ENCODE measurements at regions not wholly inside any gene's neighbourhood (a gene's known extent, or its start where the extent isn't known, plus 50 kb on each side); places are given as distances from the start of the nearest gene placed in this dataset.
"Not testable (repeated sequence)": the region's sequence is repeated elsewhere in the genome, so short reads cannot be mapped to it uniquely, and the experiment has no call there.

GRCh38 chr1:195847957-195848875, 760.0 kb downstream of the KCNT2 start:
- DNase-seq (ENCODE audit: low spot score) = not testable (repeated sequence)

DNA sequence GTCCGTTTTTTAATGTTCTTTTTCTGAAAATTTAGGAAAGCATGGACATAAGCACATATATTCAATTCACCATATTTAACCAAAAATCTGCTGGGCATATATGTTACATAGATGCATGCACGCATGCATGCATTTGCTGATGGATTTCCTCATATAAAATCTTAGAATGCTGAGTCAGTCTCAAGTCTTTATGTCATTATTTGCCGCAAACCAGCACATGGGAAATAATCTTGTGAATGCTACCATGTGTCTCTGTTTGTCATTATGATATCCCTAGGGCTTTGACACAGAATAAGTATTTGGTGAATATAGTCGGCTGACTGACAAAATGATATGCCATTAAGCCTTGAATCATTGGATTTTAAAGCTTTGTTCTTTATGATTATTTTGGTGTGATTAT, 776.5 kb downstream of the KCNT2 start:
- no peak for DNase-seq (ENCODE audit: low spot score)

GRCh38 chr1:195828325-195828724, 779.9 kb downstream of the KCNT2 start:
- no peak for DNase-seq (ENCODE audit: low spot score)

DNA sequence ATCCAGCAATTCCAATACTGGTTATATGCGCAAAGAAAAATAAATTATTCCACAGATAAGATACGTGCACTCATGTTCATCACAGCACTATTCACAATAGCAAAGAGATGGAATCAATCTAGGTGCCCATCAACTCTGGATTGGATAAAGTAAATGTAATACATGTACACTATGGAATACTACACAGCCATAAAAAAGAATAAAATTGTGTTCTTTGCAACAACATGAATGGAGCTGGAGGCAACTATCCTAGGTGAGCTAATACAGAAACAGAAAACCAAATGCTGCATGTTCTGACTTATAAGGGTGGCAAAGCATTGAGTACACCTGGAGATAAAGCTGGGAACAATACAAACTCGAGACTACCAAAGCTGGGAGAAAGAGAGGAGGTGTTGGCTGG, 787.3 kb downstream of the KCNT2 start:
- no peak for DNase-seq (ENCODE audit: low spot score)

DNA sequence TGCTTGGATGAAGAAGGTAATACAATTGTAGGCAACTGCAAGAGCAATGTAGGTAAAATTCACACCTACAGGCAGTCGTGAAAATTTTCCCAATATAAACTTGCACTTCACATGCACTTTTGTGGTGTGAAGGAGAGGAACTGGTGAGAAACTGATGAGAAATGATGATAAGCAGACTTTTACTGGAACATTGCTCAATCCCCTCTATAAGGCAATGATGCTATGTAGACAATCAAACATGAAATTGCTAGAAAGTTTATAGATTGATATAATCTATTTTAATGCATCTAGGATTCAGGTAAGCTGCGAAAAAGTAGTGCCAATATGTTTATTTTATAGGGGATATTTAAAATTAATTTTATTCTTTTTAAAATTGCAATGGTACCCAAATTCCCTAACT, 802.2 kb downstream of the KCNT2 start:
- DNase-seq (ENCODE audit: low spot score) = no peak

- no peak for DNase-seq (ENCODE audit: low spot score)
Measured at GRCh38 chr1:195804547-195804946, 803.7 kb downstream of the KCNT2 start.

GRCh38 chr1:195799016-195799415, 809.2 kb downstream of the KCNT2 start:
- no peak for DNase-seq (ENCODE audit: low spot score)

- no peak for DNase-seq (ENCODE audit: low spot score)
Measured at GRCh38 chr1:195794225-195794624, 814.0 kb downstream of the KCNT2 start.

GRCh38 chr1:195791796-195792195, 816.4 kb downstream of the KCNT2 start:
- no peak for DNase-seq (ENCODE audit: low spot score)

DNA sequence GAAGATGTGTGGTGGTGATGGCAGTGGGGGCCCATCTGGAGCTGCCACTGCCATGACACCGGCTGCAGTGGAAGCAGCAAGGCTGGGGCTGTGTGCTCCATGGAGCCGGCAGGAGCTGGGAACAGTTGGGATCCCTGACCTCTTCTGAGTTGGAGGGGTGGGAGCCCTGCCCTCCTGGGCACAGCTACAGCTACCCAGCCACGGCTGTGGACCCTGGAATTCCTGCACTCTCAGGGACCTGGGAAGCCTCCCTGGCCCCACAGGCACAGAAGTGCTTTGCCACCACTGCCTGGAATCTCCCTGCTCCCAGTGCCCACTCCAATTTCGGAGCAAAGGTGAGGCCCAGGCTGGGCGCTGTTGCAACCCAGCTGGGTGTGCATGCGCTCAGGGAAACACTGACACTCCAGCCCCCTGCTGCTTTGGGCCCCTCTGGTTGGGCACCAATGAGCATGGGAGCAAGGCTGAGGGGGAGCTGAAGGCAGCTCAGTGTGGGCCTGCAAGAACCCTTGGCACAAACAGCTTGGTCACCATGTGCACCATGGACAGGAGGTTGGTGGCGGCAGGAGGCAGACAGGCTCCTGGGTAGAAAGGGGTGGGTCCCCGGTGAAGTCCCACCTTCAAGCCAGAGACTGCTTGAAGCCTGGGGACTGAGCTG, 817.6 kb downstream of the KCNT2 start:
- DNase-seq (ENCODE audit: low spot score) = no peak

- no peak for DNase-seq (ENCODE audit: low spot score)
Measured at GRCh38 chr1:195789321-195789720, 818.9 kb downstream of the KCNT2 start.

DNA sequence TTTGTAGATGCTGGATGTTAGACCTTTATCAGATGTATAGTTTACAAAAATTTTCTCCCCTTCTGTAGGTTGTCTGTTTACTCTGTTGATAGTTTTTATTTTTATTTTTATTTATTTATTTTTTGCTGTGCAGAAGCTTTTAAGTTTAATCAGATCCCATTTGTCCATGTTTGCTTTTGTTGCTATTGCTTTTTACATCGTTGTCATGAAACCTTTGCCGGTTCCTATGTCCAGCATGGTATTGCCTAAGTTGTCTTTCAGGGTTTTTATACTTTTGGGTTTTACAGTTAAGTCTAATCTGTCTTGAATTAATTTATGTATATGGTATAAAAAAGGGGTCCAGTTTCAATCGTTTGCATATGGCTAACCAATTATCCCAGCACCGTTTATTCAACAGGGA, 819.5 kb downstream of the KCNT2 start:
- no peak for DNase-seq (ENCODE audit: low spot score)

DNA sequence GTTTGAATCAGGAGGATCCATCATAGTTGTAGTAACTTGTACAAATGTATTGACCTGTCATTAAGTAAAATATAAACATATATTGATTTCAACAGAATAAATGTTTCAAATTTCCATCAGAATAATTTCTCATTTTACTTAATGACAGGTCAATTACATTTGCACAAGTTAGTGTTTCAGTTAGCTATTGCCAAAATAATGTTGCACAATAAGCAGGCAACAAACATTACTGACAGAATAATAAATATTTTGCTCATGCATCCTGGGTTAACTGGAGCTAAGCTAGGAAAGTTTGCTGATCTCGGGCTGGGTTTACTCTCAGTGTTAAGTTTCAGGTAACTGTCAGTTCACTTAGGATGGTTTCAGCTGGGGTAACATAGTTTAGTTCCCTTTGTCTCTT, 822.4 kb downstream of the KCNT2 start:
- no peak for DNase-seq (ENCODE audit: low spot score)

- DNase-seq (ENCODE audit: low spot score) = no peak
Measured at GRCh38 chr1:195773931-195774330, 834.3 kb downstream of the KCNT2 start.

DNA sequence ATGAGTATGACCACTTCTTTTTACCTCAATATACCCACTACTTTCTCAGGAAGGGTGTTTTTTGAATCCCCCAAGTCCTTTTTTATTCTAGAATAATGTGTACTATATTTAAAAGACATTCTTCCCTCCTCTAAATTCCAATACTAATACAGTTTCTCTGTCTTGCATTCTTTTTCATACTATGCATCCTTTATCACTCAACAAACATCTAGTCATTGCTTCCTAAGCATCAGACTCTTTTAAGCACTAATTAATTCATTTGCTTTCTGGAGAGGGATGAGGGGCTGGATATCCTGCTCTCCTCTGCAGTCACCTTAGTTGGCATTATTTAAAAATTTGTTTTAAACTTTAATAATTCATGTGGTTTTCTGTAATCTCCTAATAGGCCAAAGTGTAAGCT, 838.8 kb downstream of the KCNT2 start:
- DNase-seq (ENCODE audit: low spot score) = no peak

DNA sequence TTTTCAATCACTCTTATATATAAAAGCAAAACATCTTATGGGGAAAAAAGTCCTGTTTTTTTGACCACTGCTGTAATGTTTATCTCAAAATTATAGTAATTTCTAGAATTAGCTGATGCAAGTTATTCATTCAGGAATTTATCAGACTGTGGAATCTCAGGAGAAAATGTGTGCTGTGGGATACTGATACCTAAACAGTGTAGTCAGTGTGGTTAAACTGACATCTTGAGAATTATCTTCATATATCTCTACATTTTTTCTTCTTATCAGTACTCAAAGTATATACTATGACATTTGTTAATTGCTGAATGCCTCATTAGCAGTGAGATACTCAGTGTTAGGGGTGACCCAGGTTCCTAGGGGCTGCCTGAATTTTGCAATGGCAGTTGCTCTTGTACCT, 839.3 kb downstream of the KCNT2 start:
- no peak for DNase-seq (ENCODE audit: low spot score)

DNA sequence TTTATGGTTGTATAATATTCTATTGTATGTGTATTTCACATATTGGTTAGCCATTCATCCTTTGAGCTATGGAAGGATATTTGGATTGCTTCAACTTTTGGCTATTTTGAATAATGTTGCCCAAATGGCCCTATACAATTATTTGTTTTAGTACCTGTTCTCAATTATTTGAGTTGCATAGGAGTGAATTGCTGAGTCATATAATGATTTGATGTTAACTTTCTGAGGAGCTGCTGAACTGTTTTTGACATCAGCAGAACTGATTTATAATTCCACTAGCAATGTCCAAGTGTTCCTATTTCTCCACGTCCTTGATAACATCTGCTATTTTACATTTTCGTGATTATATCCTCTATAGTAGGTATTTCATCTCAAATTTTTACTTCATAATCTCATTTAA, 839.9 kb downstream of the KCNT2 start:
- no peak for DNase-seq (ENCODE audit: low spot score)

DNA sequence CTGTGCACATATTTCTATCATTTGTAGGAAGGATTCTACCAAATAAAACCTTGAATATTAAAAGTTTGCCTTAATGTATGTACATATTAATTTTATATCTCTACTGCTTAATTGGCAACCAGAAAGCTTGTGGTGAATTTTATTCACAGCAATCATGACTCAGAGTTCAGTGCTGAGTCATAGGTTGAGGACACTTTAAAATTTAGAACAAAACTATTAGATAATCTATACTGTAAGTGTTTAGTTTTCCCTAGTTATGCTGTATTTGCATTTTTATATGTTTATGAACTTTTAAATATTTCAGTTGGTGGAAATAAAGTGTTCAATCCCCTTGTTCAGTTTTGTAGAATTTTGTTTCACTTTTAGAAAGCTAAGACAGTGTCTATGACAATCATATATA, 841.5 kb downstream of the KCNT2 start:
- DNase-seq (ENCODE audit: low spot score) = no peak

- DNase-seq (ENCODE audit: low spot score) = no peak
Measured at GRCh38 chr1:195765099-195765498, 843.1 kb downstream of the KCNT2 start.

DNA sequence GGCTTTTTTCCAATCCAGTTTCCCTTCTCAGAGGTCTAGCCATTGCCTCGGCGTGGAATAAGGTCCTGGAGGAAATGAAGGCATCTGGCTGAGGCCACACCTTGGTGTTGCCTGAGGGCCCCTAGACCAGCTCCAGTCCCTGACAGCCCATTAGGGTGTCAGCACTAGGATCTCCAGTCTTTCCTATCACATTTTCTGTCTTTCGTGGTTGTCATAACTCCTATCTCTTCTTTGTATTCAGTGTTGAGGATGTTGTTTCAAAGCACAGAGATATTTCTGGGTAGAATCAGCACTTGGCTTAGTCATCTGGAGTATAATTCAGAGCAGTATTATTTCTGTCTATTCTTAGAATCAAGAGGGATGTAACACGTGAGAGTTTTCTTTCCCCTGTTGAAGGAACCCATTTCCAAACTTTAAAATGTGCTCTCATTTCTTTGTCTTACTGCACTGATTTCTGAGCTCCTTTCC, 844.3 kb downstream of the KCNT2 start:
- DNase-seq (ENCODE audit: low spot score) = no peak

DNA sequence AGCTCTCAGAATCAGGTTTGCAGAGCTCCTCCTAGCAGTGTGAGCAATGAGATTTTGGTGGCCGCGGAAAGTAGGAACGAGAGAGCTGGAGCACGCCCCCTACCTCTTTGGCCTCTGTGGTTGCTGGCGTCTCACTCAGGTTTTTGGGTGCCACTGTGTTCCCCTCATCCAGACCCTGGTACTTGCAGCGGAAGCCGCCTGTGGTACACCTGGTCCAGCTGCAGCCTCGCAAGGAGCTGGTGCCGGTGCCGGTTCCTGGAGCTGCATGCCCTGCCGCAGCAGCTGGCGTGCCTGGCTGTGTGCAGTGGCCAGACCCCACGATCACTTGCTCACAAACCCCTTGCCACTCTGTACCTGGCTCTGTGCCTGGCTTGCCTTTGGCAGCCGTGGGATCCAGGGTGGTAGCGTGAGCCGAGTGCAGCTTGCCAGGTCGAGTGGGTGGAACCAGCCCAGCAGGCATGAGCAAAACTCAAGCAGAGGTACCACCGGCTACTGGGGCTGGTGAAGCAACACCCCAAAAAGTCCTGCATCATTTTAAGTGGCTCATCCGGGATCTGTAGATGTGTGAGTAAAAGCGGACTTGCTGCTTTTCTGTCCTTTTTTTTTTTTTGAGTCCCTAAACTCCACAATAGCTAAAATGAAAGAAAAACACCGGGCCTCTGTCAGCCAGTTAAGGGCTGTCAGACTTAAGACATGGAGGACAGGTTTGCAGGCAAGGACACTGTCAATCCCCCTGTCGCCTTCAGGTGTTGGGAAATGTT, 844.9 kb downstream of the KCNT2 start:
- no peak for DNase-seq (ENCODE audit: low spot score)

- DNase-seq (ENCODE audit: low spot score) = no peak
Measured at GRCh38 chr1:195761104-195761503, 847.1 kb downstream of the KCNT2 start.

GRCh38 chr1:195756109-195756508, 852.1 kb downstream of the KCNT2 start:
- DNase-seq (ENCODE audit: low spot score) = no peak
